Fibroblast of skin of back (primary cell): ENCODE measurements at regions not wholly inside any gene's neighbourhood (a gene's known extent, or its start where the extent isn't known, plus 50 kb on each side); places are given as distances from the start of the nearest gene placed in this dataset.
"Not testable (repeated sequence)": the region's sequence is repeated elsewhere in the genome, so short reads cannot be mapped to it uniquely, and the experiment has no call there.

Source experiments
- DNase-seq: peaks from one replicate; pipeline ENCODE4 v3.0.0-alpha.2; 2013

DNA sequence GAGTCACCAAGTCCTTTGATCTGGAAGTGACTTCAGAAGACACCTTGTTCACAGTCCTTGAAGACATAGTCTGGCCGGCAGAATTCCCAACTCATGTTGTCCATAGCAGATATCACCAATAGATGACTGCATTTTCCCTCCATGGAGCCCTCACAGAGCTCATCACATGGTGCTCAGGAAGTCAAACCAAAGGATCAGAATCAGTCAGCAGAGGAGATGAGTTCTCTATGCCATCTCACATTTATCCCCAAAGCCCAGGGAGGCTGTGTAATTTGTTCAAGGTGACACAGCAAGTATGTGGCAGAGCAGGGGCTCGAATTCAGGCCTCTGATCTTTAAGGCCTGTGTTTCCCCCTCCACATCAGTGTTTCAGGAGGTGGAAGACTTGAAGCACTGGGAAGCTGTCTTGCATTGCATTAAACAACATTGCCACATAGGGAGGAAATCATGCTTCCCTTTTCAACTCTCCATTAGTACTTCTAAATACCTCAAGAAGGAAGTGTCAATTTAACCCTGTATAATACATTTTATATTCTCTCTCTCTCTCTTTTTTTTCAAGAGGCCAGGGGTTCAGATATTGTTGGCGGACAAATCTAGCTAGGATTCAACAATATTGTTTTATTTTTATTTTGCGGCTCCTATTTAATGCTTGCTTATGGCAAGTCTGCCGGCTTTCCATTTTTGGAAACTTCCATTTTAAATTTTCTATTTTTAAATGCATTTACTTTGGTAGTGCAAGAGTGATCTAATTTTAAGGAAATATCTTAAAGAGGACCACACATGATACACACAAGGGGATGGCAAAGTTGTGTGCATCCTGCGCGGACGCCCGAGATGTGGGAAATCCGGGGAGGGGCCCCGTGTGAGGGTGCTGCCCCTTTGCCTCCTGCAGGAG is 61.9 kb downstream of the NPIPB5 start:
- not testable (repeated sequence) for DNase-seq

DNA sequence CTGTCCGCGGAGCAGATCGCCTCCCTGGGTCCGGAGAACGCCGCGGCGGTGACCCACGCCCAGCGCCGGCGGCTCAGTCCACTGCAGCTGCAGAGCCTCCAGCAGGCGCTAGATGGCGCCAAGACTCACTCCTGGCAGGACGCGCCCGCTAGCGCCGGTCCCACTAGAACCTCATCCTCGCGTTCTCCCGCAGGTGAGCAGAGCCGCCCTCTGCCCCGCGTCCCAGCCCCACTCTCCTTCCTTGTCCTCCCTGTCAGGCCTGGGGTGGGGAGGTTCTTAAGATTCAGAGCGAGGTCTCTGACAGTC is 62.5 kb downstream of the NPIPB5 start:
- not testable (repeated sequence) for DNase-seq

DNA sequence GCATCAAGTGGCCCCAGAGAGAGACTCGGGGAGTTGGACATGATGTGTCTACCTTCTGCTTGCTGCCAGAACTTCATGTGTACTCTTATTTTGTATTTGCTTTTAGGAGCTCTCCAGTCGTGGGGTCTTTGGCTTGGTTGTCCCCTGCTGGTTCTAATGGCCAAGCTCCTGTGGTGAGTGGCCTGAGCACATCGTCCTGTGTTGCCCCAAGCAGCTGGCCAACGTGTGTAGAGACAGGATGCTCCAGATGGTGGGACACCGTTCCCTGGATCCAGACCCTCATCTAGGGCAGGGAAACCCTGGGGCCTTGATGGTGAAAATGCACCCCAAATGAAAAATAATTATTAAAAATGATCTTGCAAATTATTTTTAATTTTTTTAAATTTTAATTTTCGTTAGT is 65.8 kb downstream of the NPIPB5 start:
- DNase-seq, result not testable (repeated sequence)

DNA sequence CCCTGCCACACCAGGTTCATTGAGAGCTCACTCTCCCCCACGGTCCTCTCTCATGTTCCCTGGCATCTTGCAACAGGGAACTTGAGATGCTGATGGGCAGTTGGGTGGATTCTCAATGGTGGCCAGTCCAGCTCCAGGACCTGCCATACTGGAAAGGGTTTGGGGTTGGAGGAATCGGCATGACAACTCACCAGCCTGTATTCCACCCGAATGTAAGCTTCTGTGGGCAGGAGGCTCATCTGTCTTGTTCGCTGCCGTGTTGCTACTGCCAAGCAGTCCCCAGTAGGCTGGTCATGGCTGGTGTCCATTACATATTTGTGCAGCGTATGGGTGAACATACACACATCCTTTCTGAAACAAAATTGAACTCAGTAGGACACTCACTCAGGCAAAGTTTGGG is 72.5 kb downstream of the NPIPB5 start:
- DNase-seq, result not testable (repeated sequence)

DNA sequence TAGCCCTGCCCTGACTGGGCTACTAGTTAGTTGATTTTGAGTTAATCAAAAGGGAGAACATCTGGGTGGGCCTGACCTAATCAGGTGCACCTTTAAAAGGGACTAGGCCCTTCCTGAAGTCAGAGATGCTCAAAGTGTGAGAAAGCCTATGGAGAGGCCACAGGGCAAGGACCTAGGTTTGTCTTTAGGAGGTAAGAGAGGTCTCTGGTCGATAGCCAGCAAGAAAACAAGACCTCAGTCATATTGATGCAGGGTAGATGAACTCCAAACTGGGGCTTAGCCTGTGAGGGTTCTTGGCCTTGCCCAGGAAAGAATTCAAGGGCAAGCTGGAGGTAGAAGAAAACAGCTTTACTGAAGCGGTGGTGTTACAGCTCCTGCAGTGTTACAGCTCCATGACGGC is 73.8 kb downstream of the NPIPB5 start:
- DNase-seq, result not testable (repeated sequence)

DNA sequence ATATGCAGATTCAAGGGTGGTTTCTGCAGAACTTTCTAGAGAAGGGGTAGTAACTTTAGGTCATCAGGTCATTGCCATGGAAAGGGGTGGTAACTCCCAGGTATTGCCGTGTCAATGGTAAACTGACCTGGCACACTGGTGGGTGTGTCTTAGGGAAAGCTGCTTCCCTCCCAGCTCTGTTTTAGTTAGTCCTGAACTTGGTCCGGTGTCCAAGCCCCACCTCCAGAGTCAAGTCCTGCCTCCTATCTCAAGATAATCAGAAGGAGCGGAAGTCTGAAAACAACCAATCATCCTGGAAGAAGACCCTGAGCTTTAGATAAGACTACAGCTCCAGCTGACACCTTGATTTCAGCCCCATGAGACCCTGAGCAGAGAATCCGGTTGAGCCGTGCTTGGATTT is 74.2 kb downstream of the NPIPB5 start:
- not testable (repeated sequence) for DNase-seq

DNA sequence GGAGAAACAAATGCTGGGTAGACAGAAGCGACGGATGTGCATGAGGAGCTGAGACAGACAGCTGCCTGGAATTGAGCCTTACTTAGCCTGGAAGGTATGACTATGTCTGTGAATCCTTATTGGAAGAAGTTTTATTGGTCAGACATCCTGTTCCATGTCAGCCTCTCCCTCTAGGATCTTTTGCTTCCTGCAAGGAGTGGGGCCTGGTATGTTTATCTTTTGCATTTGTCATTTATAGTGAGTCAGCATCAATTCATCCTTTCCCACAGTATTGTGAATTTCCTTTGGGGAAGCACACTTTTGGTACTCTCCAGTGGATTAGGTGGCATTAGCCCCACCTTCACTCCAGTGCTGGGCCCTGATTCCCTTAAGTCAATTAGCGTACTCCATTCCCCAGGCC is 74.7 kb downstream of the NPIPB5 start:
- DNase-seq, result peak; percentile 88

DNA sequence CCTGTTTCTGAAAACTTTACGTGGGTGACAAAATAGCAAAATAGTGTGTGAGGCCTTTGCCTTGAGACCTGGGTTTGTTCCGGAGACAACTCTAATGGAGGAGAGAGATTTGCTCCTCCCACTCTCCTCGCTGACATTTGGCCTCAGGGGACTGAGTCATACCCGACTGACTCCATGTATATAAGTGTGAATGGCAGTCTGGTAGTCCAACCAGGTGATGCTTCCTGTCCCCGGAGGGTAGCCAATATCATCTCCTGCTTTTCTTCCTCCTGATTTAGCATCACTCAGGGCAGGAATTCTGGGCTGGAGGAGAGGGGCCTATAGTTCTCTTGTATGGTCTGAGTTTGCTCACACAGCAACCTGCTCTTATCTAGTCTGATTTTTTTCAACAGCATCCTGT is 76.0 kb downstream of the NPIPB5 start:
- DNase-seq, result not testable (repeated sequence)

DNA sequence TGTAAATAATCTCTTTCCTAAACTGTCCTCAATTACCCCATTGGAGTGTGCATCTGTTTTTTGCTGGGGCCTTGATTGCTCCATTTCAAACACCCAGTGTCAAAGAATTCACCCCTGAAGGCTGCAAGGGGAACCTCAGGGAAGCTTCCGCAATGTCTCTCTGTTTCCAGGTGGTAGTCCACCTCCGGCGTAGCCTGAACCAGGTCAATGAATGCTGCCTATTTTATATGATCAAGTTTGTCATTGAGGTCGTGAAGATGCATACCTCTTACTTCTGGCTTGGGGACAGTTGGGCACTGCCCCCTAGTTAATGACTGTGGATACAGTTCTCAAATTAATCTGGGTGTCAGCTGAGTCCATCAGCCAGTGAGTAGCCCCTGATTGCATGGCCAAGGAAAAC is 79.1 kb downstream of the NPIPB5 start:
- not testable (repeated sequence) for DNase-seq

DNA sequence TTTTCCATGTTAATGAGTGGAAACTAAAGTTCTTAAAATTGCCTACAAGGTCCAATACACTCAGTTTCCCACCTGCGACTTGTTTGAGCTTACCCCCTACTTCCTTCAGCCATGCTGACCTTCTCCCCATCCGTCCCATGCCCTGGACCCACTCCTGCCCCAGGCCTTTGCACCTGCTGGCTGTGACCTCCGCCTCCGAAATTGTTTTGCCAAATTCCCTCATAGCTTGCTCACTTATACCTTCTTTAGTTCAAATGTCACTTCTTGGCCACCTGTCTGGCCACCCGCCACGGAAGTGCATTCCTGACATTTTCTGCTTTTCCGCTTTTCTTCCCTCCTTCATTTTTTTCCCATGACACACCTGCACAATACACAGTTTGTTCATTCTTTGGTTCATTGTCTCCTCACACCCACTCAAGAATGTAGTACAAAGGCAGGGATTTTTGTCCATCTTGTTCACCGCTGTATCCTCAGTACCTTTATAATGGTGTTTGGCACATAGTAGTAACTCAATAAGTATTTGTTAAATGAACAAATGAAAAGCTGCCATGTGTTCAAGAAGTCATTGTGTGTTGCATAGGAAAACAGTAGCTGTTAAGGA is 85.9 kb downstream of the NPIPB5 start:
- not testable (repeated sequence) for DNase-seq

DNA sequence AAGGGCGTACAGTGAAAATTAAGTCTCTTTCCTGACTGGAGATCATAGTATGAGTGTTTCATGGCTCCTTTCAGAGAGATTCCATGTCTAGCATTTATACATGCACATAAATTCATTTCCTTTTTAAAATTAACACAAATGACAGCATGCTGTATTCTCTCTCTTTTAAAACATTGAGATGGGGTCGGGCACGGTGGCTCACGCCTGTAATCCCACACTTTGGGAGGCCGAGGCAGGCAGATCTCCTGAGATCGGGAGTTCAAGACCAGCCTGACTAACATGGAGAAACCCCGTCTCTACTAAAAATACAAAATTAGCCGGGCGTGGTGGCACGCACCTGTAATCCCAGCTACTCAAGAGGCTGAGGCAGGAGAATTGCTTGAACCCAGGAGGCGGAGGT is 93.1 kb downstream of the NPIPB5 start:
- DNase-seq, result not testable (repeated sequence)

DNA sequence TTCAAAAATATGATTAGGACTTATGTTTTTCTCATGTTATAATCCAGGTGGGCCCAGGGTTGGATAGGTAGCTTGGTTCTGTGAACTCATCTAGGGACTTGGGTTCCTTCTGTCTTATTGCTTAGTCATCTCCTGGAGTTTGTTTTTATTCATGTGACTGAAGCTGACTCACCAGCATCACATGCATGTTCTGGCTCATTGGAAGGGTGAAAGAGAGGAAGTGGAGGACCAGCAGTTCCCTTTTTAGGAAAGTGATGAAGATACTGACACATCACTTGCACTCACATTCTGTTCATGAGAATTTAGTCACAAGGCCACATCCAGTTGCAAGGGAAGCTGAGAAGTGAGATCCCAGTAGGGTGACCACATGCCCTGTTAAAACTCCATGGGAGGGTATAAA is 95.9 kb downstream of the NPIPB5 start:
- not testable (repeated sequence) for DNase-seq

DNA sequence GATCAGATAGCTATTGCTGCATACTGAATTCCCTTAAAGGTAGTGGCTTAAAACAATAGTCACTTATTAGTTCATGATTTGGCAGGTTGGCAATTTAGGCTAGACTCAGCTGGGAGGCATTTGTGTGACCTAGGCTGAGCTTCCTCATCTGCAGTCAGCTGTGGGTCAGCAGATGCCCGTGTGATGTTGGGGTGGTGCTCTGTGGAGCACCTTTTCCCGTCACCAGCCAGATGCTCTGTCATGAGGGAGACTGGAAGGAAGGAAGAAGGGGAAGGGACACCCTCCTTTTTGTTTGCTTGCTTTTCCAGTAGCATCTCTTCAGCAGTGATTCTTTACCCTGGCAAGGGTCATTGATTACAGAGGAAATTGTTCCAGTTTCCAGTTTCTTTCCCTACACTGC is 99.1 kb downstream of the NPIPB5 start:
- DNase-seq, result not testable (repeated sequence)

DNA sequence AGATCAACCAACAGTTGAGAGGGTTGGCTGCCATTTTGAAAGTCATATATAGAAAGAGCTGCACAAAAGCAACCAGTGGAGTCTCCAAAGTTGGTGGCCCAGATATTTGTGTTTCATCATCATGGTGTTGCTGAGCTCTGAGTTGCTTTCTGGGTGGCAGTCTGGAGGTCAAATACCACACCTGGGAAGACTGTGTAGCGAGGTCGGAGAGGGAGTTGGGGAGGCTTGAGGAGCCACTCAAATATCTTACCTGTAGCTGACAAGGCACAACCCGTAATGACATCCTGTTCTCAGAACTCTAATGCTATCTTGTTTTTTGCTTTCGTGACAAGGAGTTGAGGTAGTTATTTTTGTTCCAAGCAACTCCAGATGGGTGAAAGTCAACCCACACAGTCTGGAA is 100.4 kb downstream of the NPIPB5 start:
- not testable (repeated sequence) for DNase-seq

DNA sequence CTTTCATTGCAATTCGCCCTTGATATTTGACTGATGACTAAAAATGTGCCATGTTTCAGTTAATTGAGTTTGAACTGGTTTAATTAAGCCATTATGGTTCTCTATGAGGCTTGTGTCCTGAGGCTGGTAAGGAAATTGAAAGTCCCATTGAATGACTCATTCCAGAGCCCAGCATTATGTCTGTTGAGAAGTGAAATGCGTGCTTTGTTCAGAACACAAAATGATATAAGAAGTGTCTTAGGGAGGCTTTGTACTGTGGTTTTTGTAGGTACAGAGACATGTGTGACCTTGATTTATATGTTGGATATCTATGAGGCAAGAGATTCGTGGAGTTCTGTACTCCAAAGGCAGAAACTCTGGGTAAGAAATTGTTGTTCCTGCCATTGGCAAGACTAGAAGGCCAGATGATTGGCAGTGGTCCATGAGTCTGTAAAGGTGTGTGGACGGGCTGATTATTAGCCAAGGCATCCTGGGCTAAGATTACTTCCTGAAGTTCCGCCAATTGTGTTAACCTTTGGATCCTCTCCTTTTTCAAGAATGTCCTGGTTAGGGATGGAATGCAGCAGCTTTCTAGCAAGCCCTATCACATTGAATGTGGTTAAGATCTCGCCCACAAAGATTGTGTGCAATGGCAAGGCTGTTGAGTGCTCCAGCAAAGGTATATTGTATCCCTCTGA is 103.7 kb downstream of the NPIPB5 start:
- no peak for DNase-seq

DNA sequence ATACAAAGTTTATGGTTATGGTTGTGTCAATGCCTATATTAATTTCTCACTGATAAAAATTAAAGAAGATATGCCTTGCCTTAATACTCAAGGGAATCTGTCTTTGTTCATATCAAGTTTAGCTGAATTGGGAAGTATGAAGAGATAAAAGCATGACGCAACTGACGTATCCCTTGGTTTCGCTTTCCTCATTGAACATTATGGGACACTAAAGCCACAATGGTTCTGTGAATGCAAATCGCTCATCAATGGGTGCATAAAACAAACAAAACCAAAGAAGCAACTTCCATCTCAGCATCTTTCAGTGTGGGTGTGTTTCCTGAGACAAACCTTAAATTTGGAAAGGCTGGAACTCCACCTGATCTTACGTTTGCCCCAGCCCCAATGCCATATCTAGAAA is 108.2 kb downstream of the NPIPB5 start:
- DNase-seq, result no peak

DNA sequence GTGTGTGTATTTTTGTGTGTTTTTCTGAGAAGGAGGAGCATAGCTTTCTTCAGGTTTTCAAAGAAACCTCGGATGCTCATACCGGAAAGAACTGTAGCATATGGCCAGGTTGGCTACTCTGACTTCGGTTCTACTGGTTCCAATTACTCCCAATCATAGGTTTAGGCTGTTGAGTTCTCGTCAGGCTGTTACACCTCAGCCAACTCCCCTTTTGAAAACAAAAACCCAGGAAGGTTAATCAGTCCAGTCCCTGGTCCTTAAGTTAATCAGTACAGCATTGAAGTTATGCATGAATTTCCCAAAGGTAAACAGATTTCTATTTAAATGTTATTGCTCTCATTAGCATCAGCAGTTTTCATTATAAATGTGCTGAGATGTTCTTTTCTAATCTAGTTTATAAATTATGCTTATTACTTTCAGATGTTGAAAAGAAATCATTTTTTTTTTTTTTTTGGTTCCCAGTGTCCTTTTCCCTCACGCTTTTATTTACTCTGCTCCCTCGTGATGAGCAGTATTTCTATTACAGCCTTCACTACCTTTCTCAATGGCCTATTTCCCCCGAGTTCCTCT is 111.0 kb downstream of the NPIPB5 start:
- no peak for DNase-seq

DNA sequence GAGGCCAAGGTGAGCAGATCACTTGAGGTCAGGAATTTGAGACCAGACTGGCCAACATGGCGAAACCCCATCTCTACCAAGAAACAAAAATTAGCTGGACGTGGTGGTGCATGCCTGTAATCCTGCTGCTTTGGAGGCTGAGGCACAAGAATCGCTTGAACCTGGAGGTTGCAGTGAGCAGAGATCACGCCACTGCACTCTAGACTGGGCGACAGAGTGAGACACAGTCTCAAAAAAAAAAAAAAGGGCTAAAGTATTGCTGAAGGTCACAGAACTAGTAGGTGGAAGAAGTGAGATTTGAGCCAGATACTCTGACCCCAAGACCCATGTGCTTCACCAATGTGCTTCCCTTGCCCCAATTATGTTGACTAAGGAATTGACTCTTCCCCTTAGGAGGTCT is 112.0 kb downstream of the NPIPB5 start:
- no peak for DNase-seq

DNA sequence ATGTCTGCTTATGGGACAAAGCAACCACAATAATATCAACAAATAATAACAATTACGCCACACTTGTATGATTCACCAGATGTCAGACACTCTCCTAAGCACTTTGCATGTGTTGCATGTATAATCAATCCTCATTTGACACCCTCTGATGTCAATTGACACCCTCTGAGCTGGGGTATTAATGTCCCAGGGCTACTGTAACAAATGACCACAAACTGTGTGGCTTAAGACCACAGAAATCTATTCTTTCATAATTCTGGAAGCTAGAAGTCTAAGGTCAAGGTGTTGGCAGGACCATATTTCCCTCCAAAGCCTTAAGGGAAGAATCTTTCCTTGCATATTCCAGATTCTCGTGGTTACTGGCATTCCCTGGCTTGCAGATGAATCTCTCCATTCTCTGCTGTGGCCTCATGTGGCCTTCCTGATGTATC is 112.7 kb downstream of the NPIPB5 start:
- peak; percentile 22 for DNase-seq

DNA sequence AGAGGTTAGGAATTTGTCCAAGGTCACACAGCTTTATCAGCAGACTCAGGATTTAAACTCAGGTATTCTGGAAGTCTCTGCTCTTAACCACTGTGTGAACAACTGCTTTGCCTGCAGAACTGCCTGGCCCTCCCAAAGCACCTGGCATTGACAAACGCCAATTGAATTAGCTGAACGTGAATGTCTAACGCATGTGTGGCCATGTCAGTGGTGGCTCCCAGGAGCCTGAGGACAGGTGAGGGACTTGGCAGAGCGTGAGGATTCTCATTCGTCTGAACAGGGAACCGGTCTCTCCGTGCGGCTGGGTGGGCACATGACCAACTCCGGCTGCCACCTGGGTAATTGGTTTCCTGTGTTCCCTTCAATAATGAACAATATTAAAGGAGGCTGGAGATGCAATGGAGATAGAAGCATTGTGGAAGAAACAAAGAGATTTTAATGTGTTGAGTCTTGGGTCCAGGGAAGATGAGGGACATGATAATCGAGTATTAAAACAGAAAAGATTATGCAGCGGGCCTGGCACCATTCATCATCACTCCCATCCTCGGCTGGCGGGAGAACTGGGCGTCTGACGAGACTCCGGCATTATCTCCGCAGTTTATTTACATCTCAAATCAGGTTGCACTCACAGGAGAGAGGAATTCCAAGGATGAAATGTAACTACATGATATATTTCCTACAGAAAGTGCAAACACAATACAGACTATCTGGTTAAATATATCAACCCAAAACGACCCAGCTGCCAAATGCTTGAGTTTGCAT is 113.5 kb downstream of the NPIPB5 start:
- no peak for DNase-seq

DNA sequence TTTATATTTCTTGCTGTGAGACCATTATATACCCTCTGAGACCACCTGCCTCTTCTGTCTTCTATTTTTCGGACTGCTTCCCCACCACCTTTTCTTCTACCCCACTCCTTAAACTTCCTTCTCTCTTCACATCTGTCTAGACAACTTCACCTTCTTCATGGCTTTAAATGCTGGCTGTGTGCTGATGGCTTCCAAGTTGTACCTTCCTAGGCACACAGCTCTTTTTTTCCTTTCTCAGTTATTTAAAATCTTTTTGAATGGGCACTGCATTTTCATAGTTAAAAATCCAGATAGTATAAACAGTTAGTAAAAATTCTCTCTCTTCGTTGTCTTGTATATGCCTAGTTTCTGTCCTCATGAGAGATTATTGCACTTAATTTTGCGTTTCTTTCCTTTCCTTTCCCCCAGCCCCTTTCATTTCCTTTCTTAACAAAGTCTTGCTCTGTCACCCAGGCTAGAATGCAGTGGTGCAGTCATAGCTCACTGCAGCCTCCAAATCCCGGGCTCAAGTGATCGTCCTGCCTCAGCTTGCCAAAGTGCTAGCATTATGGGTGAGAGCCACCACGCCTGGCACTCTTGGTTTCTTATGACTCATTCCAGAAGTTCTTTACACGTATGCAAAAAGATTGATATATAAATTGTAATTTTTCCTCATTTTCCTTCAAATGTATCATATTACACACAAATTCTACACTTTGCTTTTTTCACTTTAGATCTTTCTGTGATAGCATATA is 114.3 kb downstream of the NPIPB5 start:
- no peak for DNase-seq

DNA sequence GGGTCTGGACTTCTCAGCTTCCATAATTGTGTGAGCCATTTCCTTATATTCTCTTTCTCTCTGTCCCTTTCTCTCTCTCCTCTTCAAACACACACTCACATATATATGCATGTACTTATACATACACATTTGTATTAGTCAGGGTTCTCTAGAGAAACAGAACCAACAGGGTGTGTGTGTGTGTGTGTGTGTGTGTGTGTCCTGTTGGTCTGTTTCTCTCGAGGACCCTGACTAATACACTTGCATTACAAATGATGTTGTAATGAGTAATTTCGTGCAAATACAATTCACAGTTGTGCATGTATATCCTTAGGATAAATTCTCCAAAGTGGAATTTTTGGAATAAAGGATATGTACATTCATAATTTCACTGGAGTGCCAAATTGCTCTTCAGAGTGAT is 115.3 kb downstream of the NPIPB5 start:
- DNase-seq, result peak; percentile 38
